A673 (cell line): ENCODE measurements at regions not wholly inside any gene's neighbourhood (a gene's known extent, or its start where the extent isn't known, plus 50 kb on each side); places are given as distances from the start of the nearest gene placed in this dataset.

ENCODE experiments used
- CTCF ChIP-seq: fragments of 300-800, 200-600 bp; sonication (generic); conservative IDR thresholded peaks from 2 replicates; pipeline ENCODE4 v1.5.1; 2017; ENCODE audit warnings: low read depth, mild to moderate bottlenecking, antibody characterized with exemption, low read length, moderate library complexity, mixed read lengths
- EZH2 ChIP-seq: fragments of 200-600 bp; sonication (generic); IDR thresholded peaks from 2 replicates; pipeline ENCODE4 v1.6.1; 2017; ENCODE audit warnings: borderline replicate concordance, low read depth, mild to moderate bottlenecking, mixed read lengths, antibody characterized with exemption, low read length; ENCODE audit not compliant: poor library complexity, severe bottlenecking

- TF ChIP-seq CTCF (no peak), EZH2 (no peak)
Measured at GRCh38 chr12:90628213-90628612, 326.8 kb downstream of the CCER1 start.
